ENCODE measurements at regions not wholly inside any gene's neighbourhood (a gene's known extent, or its start where the extent isn't known, plus 50 kb on each side); places are given as distances from the start of the nearest gene placed in this dataset.

DNA sequence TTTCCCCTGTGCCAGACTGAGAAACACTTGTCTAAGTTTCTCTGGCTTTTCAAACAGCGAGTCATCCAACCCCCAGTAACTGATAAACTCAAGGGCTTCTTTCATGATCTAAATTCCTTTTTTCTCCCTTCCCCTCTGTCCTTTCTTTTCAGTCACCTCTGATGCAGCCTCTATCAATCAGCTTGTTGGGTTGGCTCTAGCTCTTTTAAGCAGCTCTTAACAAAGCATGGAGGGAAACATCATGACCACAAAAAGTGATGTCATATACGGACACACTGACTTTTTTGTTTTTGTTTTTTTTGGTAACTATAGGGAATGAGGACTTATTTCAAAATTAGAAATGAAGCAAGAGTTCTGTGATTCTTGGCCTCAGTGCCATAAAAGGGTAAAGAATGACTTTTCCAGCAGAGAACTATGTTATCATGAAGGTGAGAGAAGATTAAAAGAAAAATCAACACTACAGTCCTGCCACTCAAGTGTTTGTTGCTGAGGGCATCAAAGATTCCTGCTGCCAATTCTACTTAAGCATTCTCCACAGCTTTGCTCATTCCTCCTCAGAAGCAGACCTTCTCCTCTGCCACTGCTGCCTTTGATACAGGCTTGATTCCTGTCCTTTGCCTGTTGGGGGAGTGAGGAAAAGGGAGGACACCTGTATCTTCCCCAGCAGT, 457.0 kb upstream of the ONECUT1 start:
- ChIA-PET CTCF (no interaction called here), POLR2A (no interaction called here)
- no peak overlapping the region for H3K4me3 ChIP-seq (ENCODE audit: low read depth, low read length)
- no peaks in the 10 kb centered on the region for H3K27me3 ChIP-seq (ENCODE audit: control insufficient read depth, insufficient read depth, low read length)
- no peak for DNase-seq (ENCODE audit: low read depth, low spot score)
- TF ChIP-seq, protein P1, sequence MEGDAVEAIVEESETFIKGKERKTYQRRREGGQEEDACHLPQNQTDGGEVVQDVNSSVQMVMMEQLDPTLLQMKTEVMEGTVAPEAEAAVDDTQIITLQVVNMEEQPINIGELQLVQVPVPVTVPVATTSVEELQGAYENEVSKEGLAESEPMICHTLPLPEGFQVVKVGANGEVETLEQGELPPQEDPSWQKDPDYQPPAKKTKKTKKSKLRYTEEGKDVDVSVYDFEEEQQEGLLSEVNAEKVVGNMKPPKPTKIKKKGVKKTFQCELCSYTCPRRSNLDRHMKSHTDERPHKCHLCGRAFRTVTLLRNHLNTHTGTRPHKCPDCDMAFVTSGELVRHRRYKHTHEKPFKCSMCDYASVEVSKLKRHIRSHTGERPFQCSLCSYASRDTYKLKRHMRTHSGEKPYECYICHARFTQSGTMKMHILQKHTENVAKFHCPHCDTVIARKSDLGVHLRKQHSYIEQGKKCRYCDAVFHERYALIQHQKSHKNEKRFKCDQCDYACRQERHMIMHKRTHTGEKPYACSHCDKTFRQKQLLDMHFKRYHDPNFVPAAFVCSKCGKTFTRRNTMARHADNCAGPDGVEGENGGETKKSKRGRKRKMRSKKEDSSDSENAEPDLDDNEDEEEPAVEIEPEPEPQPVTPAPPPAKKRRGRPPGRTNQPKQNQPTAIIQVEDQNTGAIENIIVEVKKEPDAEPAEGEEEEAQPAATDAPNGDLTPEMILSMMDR (IDR thresholded peaks at IDR 0.05; ENCODE audit: low read depth, low read length): no peak
- H3K27ac ChIP-seq (ENCODE audit: low read depth, low read length): no peak overlapping the region
- H3K9me3 ChIP-seq (ENCODE audit: control insufficient read depth, insufficient read depth, low read length): peaks cover 25% of the 10 kb centered on the region; the same call in 1 of the 2 replicates

DNA sequence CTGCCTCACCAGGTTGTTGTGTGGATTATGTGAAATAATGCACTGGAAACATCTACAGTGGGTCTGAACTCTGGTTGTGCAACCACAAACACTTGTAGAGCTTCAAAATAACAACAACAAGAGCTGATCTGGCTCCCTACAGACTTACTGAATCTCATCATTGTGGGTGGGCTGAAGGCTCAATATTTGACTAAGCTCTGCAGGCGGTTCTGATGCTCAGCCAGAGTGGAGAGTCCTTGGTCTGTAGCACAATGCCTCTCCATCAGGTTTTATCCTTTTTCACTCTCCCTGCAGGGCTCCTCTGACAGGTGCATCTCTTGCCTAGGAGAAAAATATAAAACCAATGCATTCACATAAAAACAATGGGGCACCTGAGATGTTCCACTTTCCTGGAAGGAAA, 456.3 kb upstream of the ONECUT1 start:
- peaks cover 22% of the 10 kb centered on the region; the same call in 1 of the 2 replicates for H3K9me3 ChIP-seq (ENCODE audit: control insufficient read depth, insufficient read depth, low read length)
- TF ChIP-seq, protein P1 (IDR thresholded peaks at IDR 0.05; ENCODE audit: low read depth, low read length): no peak
- POLR2A ChIA-PET: no interaction called here
- DNase-seq (ENCODE audit: low read depth, low spot score): no peak
- no peak overlapping the region for H3K27ac ChIP-seq (ENCODE audit: low read depth, low read length)
- CTCF ChIA-PET: no interaction called here
- H3K27me3 ChIP-seq (ENCODE audit: control insufficient read depth, insufficient read depth, low read length): no peaks in the 10 kb centered on the region
- no peak overlapping the region for H3K4me3 ChIP-seq (ENCODE audit: low read depth, low read length)

DNA sequence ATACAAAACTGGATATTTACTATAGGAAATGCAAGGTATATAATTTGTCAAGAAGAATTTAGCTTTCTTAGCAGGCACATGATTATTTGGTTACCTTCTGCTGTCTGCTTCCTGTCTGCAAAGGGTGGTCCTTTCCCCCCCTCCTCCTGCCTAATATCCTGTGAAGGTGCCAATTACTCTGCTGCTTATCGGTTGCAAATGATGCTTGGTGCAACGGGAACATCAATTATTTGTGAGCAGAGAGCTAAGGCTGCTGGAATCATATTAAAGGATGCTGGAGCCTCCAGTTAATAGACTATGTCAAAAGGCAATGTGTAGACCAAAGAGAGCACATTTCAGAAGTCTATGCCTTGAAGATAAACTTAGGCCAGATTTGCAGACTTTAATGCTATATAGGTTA, 443.7 kb upstream of the ONECUT1 start:
- DNase-seq (ENCODE audit: low read depth, low spot score): no peak
- Histone ChIP-seq H3K27me3 (ENCODE audit: control insufficient read depth, insufficient read depth, low read length) (no peaks in the 10 kb centered on the region), H3K27ac (ENCODE audit: low read depth, low read length) (no peak overlapping the region), H3K4me3 (ENCODE audit: low read depth, low read length) (no peak overlapping the region), H3K9me3 (ENCODE audit: control insufficient read depth, insufficient read depth, low read length) (peaks cover 3% of the 10 kb centered on the region; the same call in 1 of the 2 replicates)
- CTCF ChIA-PET: no interaction called here
- POLR2A ChIA-PET: no interaction called here
- TF ChIP-seq, protein P1 (IDR thresholded peaks at IDR 0.05; ENCODE audit: low read depth, low read length): no peak

DNA sequence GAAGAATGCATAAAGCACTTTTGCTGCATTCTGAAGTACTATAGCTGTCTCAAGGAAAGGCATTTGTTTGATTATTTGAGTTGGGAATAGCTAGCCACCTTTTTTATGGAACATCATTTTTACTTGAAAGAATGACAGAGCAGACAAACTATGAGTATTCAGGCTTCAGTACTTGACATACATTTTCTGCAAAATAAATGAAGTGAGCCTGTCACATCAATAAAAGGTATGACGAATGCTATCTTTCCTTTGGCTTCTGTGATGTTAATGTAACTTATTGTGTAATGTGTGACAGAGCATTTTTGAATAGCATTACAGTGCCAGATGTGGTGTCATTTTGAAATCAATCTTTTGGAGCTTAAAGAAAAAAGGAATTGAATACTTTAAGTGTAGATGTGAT, 440.3 kb upstream of the ONECUT1 start:
- TF ChIP-seq, protein P1 (IDR thresholded peaks at IDR 0.05; ENCODE audit: low read depth, low read length): no peak
- POLR2A ChIA-PET: no interaction called here
- Histone ChIP-seq H3K27me3 (ENCODE audit: control insufficient read depth, insufficient read depth, low read length) (no peaks in the 10 kb centered on the region), H3K9me3 (ENCODE audit: control insufficient read depth, insufficient read depth, low read length) (peaks cover 3% of the 10 kb centered on the region; the same call in 1 of the 2 replicates), H3K4me3 (ENCODE audit: low read depth, low read length) (no peak overlapping the region), H3K27ac (ENCODE audit: low read depth, low read length) (no peak overlapping the region)
- no peak for DNase-seq (ENCODE audit: low read depth, low spot score)
- CTCF ChIA-PET: no interaction called here

- CTCF ChIA-PET: no interaction called here
- Histone ChIP-seq H3K27me3 (ENCODE audit: control insufficient read depth, insufficient read depth, low read length) (no peaks in the 10 kb centered on the region), H3K9me3 (ENCODE audit: control insufficient read depth, insufficient read depth, low read length) (peaks cover 7% of the 10 kb centered on the region), H3K27ac (ENCODE audit: low read depth, low read length) (no peak overlapping the region), H3K4me3 (ENCODE audit: low read depth, low read length) (no peak overlapping the region)
- POLR2A ChIA-PET: no interaction called here
- TF ChIP-seq, protein P1 (IDR thresholded peaks at IDR 0.05; ENCODE audit: low read depth, low read length): no peak
- DNase-seq (ENCODE audit: low read depth, low spot score): no peak
Measured at GRCh38 chr15:53226559-53226958, 436.4 kb upstream of the ONECUT1 start.
